ENCODE measurements at regions not wholly inside any gene's neighbourhood (a gene's known extent, or its start where the extent isn't known, plus 50 kb on each side); places are given as distances from the start of the nearest gene placed in this dataset.
A peak's percentile ranks its signal among the peaks of the same experiment; 100 is the strongest.
"Not testable (repeated sequence)": the region's sequence is repeated elsewhere in the genome, so short reads cannot be mapped to it uniquely, and the experiment has no call there.

DNA sequence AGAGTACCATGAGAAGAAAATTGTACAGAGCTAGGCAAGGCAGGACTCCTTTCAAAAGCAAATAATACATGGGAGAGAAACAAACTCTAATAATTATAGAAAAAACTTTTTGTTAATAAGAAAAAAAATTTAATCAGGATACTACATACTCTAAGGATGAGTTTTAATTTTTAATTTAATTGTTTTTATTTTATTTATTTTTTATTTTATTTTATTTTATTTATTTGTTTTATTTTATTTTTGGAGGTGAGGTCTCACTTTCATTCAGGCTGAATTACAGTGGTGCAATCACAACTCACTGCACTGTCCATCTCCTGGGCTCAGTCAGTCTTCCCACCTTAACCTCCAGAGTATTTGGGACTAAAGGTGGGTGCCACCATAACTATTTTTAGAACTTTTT is 1347.2 kb downstream of the NLGN4Y start:
- peak; percentile 89 for FAIRE-seq

DNA sequence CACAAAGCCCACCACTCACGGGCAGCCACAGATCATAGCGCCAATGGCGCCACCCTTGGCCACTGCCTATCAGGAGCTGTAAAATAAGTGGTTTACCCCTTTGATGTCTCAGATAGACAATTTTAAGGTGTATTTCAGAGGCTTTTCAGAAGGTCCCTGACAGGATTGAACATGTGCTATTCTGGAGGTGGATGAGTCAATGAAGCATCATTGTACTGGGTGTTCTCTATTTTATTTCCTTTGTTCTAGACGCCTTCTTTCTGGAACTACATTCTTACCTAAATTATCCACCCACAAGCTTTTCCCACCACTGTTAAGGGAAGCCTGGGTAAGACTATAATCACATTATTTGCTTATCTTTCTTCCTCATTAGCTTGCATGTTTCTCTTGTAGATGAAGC is 1351.6 kb downstream of the NLGN4Y start:
- not testable (repeated sequence) for FAIRE-seq

- FAIRE-seq = not testable (repeated sequence)
Measured at GRCh38 chrY:15903524-15903923, 1379.2 kb downstream of the NLGN4Y start.

DNA sequence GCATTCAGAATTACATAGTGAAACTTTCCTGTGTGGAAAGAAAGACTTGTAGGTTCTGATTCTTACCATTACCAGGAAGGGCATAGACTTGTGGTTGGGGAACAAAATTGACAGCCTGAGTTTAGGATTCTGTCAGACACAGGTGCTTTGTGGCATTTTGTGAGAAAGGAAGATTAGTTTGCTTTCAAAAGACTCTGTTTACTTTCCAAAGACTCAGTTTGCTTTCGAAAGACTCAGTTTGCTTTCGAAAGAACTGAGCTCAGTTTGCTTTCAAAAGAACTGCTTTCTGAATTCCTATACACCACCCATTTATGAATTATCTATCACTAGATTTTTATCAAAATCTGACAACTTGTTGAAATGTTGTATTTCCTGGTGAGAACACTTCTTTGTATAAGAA is 1381.2 kb downstream of the NLGN4Y start:
- FAIRE-seq = no peak

GRCh38 chrY:15926499-15926898 is 1402.2 kb downstream of the NLGN4Y start:
- FAIRE-seq = no peak

- FAIRE-seq = no peak
Measured at GRCh38 chrY:15938791-15939190, 1414.5 kb downstream of the NLGN4Y start.

DNA sequence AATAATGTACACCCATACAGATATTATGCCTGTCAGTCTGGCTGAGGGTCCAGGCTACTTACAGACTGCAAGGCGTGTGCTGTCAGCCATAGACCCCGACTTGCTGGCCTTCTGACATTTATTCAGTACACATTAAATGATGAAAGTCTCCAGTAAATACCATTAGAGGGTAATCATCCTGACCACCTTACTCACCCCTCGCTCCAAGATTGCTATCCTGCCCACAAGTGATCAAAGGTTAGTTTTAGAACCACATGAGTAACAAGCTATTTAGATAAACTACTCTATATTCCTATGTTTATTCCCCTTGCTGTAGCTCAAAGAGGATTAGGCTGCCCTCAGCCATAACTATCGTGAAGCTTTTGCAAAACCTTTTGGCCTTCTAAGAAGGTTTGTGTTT is 1426.7 kb downstream of the NLGN4Y start:
- FAIRE-seq = no peak

DNA sequence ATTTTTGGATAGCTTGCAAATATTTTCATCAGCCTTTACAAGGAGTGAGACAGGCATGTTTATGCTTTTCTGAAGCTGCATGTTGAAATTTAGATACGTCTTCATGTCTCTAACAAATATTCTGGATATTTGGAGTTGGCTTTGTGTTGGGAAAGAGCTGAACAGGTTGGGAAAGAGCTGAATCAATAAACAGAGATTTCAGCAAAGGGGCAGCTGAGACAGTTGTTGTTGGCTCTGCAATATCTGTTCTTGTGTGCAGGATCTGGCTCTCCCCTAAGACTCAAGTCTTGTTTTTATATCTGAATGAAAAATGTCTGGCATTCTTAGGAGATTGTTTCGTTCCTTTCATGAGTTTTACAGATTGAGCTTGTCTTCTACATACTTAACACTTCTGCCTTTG is 1444.5 kb downstream of the NLGN4Y start:
- no peak for FAIRE-seq

GRCh38 chrY:15973200-15973599 is 1448.9 kb downstream of the NLGN4Y start:
- FAIRE-seq = no peak

DNA sequence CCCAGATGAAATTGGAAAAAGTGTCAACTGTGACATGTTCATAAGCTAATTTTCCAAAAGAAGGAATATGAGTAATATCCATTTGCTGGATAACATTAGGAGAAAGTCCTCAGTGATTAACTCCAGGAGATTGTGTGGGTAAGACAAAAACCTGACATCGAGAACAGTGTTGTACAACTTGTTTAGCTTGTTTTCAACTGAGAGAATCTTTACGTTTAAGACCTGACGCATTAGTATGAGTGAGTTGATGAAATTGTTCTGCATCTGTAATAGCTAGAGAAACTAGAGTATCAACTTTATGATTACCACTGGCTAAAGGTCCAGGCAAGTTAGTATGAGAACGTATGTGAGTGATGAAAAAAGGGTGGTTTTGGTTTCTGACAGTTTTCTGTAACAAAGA is 1452.4 kb downstream of the NLGN4Y start:
- FAIRE-seq = no peak

GRCh38 chrY:15978503-15978902 is 1454.2 kb downstream of the NLGN4Y start:
- no peak for FAIRE-seq

DNA sequence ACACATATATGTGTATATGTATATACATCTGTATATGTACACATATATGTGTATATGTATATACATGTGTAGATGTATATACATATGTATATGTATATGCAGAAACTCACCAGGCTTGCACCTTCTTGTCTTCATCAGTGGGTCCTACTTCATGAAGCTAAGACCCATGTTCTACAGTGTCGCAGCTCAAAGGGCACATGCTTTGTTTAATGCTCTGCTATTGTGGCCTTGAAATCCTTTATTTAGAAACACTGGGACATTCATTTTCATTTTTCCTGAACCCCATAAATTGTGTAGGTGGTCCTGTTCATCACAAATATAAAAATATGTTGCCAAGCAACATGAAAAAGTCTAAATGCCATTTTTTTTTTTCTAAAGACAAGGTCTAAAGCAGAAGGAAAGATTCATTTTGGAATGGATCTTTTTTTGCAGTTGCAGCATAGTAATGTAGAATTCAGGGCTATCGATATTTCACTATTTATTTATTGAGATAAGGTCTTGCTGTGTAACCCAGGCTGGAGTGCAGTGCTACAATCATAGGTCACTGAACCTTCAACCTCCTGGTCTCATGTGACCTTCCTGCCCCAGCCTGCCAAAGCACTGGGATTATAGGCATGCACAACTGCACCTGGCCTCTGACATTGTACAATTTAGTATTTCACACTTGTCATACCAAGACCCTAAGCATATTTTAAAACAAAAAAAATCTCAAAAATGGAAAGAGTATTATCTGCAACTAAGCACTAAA is 1460.5 kb downstream of the NLGN4Y start:
- FAIRE-seq = no peak

GRCh38 chrY:15996014-15996413 is 1471.7 kb downstream of the NLGN4Y start:
- no peak for FAIRE-seq

- no peak for FAIRE-seq
Measured at GRCh38 chrY:16000751-16001150, 1476.4 kb downstream of the NLGN4Y start.

GRCh38 chrY:16001896-16002295 is 1477.6 kb downstream of the NLGN4Y start:
- FAIRE-seq = no peak

- FAIRE-seq = peak; percentile 23
Measured at GRCh38 chrY:16051908-16052643, 1527.7 kb downstream of the NLGN4Y start.

DNA sequence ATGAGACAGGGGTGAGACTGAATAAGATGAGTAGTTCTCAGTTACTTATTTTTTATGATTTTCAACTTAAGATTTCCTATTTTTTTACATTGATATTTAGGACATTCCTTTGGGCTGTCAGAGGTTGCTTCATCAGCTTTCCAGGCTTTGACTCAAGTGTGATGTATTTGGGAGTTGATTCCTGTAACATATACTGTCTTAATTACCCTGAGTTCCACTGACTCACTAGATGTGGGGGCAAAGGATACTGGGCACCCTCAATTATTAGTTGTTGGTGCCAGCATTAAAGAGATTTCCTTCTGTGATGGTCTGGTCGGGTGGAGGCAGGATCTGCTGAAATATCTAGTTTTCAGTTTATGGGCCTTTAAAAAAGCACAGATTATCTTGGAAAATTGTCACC is 1535.8 kb downstream of the NLGN4Y start:
- FAIRE-seq = no peak

DNA sequence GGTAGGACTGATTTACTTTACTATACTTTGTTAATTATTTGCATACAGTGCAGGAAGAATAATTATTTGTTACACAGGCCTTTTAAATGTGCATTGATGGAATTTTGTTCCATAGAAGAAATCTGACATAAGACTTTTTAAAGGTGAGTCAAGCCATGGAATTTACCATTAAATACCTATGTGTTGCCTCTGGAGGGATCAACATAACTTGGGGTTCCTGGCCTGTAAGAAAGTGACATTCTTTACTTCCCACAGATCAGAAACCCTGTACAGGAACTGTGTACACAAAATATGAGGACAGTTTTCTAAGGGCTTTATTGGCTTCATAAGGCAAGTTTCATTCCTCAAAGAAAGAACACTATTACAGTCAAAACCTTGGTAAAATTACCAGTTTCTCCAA is 1536.4 kb downstream of the NLGN4Y start:
- no peak for FAIRE-seq

GRCh38 chrY:16071957-16072356 is 1547.6 kb downstream of the NLGN4Y start:
- no peak for FAIRE-seq

DNA sequence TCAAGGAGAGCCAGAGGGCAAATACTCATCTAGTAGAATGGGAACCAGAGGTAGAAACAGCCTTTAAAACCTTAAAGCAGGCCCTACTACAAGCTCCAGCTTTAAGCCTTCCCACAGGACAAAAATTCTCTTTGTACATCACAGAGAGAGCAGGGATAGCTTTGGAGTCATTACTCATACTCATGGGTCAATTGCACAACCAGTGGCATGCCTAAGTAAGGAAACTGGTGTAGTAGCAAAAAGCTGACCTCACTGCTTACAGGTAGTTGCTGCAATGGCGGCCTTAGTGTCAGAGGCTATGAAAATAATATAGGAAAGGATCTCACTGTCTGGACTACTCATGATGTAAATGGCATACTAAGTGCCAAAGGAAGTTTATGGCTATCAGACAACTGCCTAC is 1551.4 kb downstream of the NLGN4Y start:
- no peak for FAIRE-seq

- FAIRE-seq = no peak
Measured at GRCh38 chrY:16097325-16097724, 1573.0 kb downstream of the NLGN4Y start.

- FAIRE-seq = peak; percentile 30
Measured at GRCh38 chrY:16101815-16102214, 1577.5 kb downstream of the NLGN4Y start.

GRCh38 chrY:16106613-16107012 is 1582.3 kb downstream of the NLGN4Y start:
- FAIRE-seq = no peak

DNA sequence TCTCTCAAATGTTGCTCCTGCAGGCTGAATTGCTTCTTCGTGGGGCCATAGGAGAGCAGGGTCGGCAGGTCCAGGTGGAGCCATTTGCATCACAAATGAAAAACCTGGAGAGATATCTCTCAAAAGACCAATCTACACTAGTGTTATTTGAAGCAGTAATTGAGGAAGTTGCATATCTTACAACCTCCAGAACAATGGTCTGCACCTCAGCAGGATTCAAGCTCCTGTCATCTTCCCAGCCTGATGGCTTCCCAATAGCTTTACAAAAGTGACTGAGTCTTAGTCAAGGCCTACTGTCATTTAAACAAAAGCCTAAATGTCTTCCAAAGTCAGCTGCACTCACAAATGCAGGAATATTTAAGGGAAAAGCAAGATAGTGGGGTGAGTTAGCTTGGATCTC is 1584.5 kb downstream of the NLGN4Y start:
- FAIRE-seq = no peak

- not testable (repeated sequence) for FAIRE-seq
Measured at GRCh38 chrY:16120096-16120495, 1595.8 kb downstream of the NLGN4Y start.

All from G401.6 (cell line).